ENCODE measurements at regions not wholly inside any gene's neighbourhood (a gene's known extent, or its start where the extent isn't known, plus 50 kb on each side); places are given as distances from the start of the nearest gene placed in this dataset.

DNA sequence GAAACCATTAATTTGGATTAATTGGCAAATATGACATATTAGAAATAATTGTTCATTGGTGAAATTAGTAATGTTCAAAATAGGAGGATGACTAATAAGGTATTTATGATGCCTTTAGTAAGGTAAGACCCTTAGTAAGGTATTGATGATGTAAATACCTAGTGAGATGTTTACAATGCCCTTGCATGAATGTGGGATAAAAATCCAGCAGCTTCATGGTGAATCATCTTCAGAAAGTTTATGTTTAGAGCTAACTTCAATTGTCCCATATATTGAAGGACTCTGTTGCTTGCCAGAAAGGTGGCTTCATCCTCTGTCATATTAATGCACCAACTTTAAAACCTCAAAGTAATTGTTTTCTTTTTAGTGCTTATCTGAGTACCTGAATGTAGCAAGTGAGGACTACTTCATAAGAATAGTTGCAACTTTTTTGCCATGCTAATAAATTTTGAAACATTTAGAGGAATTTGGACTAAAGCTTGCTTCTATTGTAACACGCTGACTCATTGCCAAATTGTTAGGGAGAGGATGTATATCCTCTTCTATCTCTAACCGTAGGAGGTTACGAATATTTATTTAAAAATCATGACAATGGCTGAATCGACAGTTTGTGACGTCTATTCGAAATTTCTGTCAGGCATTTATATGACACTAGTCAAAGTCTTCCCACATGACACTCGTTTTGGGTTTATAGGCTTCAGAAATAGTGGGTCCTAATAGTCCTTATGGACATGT lies 174.1 kb upstream of the HS3ST1 start:
- no peak for TF ChIP-seq CTCF (IDR thresholded peaks at IDR 0.05; ENCODE audit: control insufficient read depth, insufficient read depth, low read depth, low read length, missing control alignments)
- no peak overlapping the region for H3K4me3 ChIP-seq (ENCODE audit: control insufficient read depth, low read depth, low read length)
- no peak for DNase-seq (ENCODE audit: low read depth)

- no peak overlapping the region for H3K4me3 ChIP-seq (ENCODE audit: control insufficient read depth, low read depth, low read length)
- DNase-seq (ENCODE audit: low read depth), result no peak
- no peak for TF ChIP-seq CTCF (IDR thresholded peaks at IDR 0.05; ENCODE audit: control insufficient read depth, insufficient read depth, low read depth, low read length, missing control alignments)
Measured at GRCh38 chr4:11599064-11599463, 170.4 kb upstream of the HS3ST1 start.

- TF ChIP-seq CTCF (IDR thresholded peaks at IDR 0.05; ENCODE audit: control insufficient read depth, insufficient read depth, low read depth, low read length, missing control alignments), result no peak
- no peak for DNase-seq (ENCODE audit: low read depth)
- H3K4me3 ChIP-seq (ENCODE audit: control insufficient read depth, low read depth, low read length), result no peak overlapping the region
Measured at GRCh38 chr4:11598591-11598990, 169.9 kb upstream of the HS3ST1 start.

- no peak overlapping the region for H3K4me3 ChIP-seq (ENCODE audit: control insufficient read depth, low read depth, low read length)
- TF ChIP-seq CTCF (IDR thresholded peaks at IDR 0.05; ENCODE audit: control insufficient read depth, insufficient read depth, low read depth, low read length, missing control alignments), result no peak
- DNase-seq (ENCODE audit: low read depth), result no peak
Measured at GRCh38 chr4:11597506-11597905, 168.8 kb upstream of the HS3ST1 start.

GRCh38 chr4:11596989-11597388 lies 168.3 kb upstream of the HS3ST1 start:
- H3K4me3 ChIP-seq (ENCODE audit: control insufficient read depth, low read depth, low read length), result no peak overlapping the region
- no peak for TF ChIP-seq CTCF (IDR thresholded peaks at IDR 0.05; ENCODE audit: control insufficient read depth, insufficient read depth, low read depth, low read length, missing control alignments)
- no peak for DNase-seq (ENCODE audit: low read depth)

- H3K4me3 ChIP-seq (ENCODE audit: control insufficient read depth, low read depth, low read length), result no peak overlapping the region
- no peak for TF ChIP-seq CTCF (IDR thresholded peaks at IDR 0.05; ENCODE audit: control insufficient read depth, insufficient read depth, low read depth, low read length, missing control alignments)
- DNase-seq (ENCODE audit: low read depth), result no peak
Measured at GRCh38 chr4:11593576-11594116, 165.0 kb upstream of the HS3ST1 start.
